AG09319 (cell line): ENCODE measurements at regions not wholly inside any gene's neighbourhood (a gene's known extent, or its start where the extent isn't known, plus 50 kb on each side); places are given as distances from the start of the nearest gene placed in this dataset.

ENCODE experiments used
- DNase-seq: peaks from one replicate; pipeline ENCODE4 v3.0.0-alpha.2; 2010; ENCODE audit warnings: low read depth; ENCODE audit errors: extremely low read depth
- TF ChIP-seq, protein P1 (sequence below): IDR thresholded peaks from 2 replicates; pipeline ENCODE4 v1.5.1; 2011; ENCODE audit warnings: low read depth, mild to moderate bottlenecking, inconsistent platforms, low read length, moderate library complexity

GRCh38 chr5:89904442-89904841, 505.1 kb downstream of the CETN3 start:
- TF ChIP-seq, protein P1, sequence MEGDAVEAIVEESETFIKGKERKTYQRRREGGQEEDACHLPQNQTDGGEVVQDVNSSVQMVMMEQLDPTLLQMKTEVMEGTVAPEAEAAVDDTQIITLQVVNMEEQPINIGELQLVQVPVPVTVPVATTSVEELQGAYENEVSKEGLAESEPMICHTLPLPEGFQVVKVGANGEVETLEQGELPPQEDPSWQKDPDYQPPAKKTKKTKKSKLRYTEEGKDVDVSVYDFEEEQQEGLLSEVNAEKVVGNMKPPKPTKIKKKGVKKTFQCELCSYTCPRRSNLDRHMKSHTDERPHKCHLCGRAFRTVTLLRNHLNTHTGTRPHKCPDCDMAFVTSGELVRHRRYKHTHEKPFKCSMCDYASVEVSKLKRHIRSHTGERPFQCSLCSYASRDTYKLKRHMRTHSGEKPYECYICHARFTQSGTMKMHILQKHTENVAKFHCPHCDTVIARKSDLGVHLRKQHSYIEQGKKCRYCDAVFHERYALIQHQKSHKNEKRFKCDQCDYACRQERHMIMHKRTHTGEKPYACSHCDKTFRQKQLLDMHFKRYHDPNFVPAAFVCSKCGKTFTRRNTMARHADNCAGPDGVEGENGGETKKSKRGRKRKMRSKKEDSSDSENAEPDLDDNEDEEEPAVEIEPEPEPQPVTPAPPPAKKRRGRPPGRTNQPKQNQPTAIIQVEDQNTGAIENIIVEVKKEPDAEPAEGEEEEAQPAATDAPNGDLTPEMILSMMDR: no peak
- DNase-seq: no peak

- DNase-seq: no peak
- TF ChIP-seq, protein P1: no peak
Observed at GRCh38 chr5:89901983-89902382, 507.6 kb downstream of the CETN3 start.

- TF ChIP-seq, protein P1: no peak
- no peak for DNase-seq
Observed at GRCh38 chr5:89901346-89901745, 508.2 kb downstream of the CETN3 start.

DNA sequence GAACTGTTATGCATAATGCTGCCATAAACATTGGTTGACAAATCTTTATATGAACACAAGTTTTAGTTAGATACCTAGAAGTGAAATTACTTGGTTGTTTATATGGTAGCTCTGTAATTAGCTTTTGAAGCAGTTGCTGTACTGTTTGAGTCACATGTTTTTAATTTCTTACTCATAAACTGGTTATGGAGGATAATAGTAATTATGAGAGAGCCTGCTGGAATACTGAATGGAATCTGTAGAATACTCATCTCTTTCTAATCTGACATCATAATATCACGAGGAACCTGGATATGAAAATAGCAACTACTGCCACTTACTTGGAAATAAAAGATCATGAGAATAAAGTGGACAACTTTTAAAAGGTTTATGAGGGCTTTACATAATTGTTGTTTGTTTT, 509.2 kb downstream of the CETN3 start:
- DNase-seq: no peak
- TF ChIP-seq, protein P1: no peak

GRCh38 chr5:89899559-89899958, 510.0 kb downstream of the CETN3 start:
- TF ChIP-seq, protein P1: no peak

DNA sequence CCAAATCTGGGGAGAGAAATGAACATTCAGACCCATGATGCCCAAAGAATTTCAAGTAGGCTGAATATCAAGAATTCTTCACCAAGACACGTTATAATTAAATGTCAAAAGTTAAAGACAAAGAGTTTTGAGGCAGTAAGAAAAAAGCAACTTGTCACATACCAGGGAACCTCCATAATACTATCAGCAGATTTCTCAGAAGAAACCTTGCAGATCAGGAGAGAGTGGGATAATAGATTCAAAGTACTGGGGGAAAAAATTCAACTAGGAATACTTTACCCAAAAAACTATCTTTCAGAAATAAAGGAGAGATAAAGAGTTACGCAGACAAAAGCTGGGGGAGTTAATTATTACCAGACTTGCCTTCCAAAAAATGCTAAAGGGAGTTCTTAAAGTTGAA, 516.0 kb downstream of the CETN3 start:
- TF ChIP-seq, protein P1: no peak
- no peak for DNase-seq

More at GRCh38 chr5:89899559-89899958, 510.0 kb downstream of the CETN3 start:
- DNase-seq: no peak

GRCh38 chr5:89885670-89886069, 523.9 kb downstream of the CETN3 start:
- no peak for DNase-seq
- TF ChIP-seq, protein P1: no peak
